HepG2 (cell line): ENCODE measurements at regions not wholly inside any gene's neighbourhood (a gene's known extent, or its start where the extent isn't known, plus 50 kb on each side); places are given as distances from the start of the nearest gene placed in this dataset.

Experiments
- ATAC-seq: fragments of 200-7000 bp; cut with Tn5 transposase; 3 replicates; pipeline ENCODE4 v1.9.1; 2020; ENCODE audit warnings: mild to moderate bottlenecking, moderate library complexity
- BruUV-seq: library from RNA; stranded (reverse); fragments of 400-500 nt; replicated peaks from 2 replicates; lab custom pipeline; 2021; lab: Mats Ljungman, UMichigan
- CTCF ChIA-PET: fragments of 300-600 bp; formaldehyde crosslinking; extraction: SDS; loops from one replicate; lab custom pipeline; 2021; ENCODE audit warnings: low total read pairs, inconsistent platforms, low intra/inter-chr PET ratio; lab: Yijun Ruan, JAX
- POLR2A ChIA-PET: fragments of 350-600 bp; sonication (Branson Sonifier 250); formaldehyde crosslinking; loops from one replicate; lab custom pipeline; 2020; ENCODE audit warnings: antibody characterized with exemption, inconsistent platforms; lab: Yijun Ruan, JAX
- DNase-seq: peaks from one replicate; pipeline ENCODE4 v3.0.0-alpha.2; 2015; ENCODE audit warnings: low spot score
- FAIRE-seq: peaks from 3 replicates; lab custom pipeline; 2011; peaks lifted over from hg19 to GRCh38; lab: Jason Lieb, UNC
- H2AFZ ChIP-seq: one replicate; pipeline ENCODE4 v1.6.1; 2011; ENCODE audit warnings: low read length, inconsistent platforms
- H3K27ac ChIP-seq: fragments of 300-600 bp; 3 replicates; pipeline ENCODE4 v1.8.0; 2011; ENCODE audit warnings: mixed run types, mild to moderate bottlenecking, mixed read lengths, low read length, inconsistent platforms; ENCODE audit not compliant: insufficient read depth; ENCODE audit errors: extremely low read length
- H3K27me3 ChIP-seq, 2 experiments: fragments of 200-600 bp in 1 of 2; 2 replicates in 1 of 2; 3 replicates in 1 of 2; pipeline versions ENCODE4 v1.6.0 to v1.8.0; 2011; ENCODE audit warnings: low read length in 2 of 2, mild to moderate bottlenecking in 2 of 2, moderate library complexity in 2 of 2, inconsistent platforms in 1 of 2; ENCODE audit not compliant: insufficient read depth in 2 of 2, control insufficient read depth in 1 of 2
- H3K36me3 ChIP-seq, 2 experiments: fragments of 200-600 bp in 1 of 2; replicated peaks in 1 of 2; 2 replicates in 1 of 2; 3 replicates in 1 of 2; pipeline versions ENCODE4 v1.5.1 to v1.8.0; 2011; ENCODE audit warnings: low read length in 2 of 2, inconsistent platforms in 1 of 2; ENCODE audit not compliant: insufficient read depth in 2 of 2, control insufficient read depth in 1 of 2
- H3K4me1 ChIP-seq: 2 replicates; pipeline ENCODE4 v1.5.1; 2012; ENCODE audit warnings: low read length, inconsistent platforms; ENCODE audit not compliant: insufficient read depth
- H3K4me2 ChIP-seq: 2 replicates; pipeline ENCODE4 v1.6.0; 2011; ENCODE audit warnings: low read depth, low read length, inconsistent platforms
- H3K4me3 ChIP-seq, 3 experiments: fragments of 200-600 bp in 1 of 3; sonication (generic), shearing (Covaris generic) in 1 of 3; replicated peaks in 1 of 3; 2 replicates each; pipeline ENCODE4 v1.5.1; 2011 to 2016; ENCODE audit warnings: low read length in 3 of 3, inconsistent platforms in 2 of 3, low read depth in 2 of 3, mild to moderate bottlenecking in 2 of 3, control low read depth in 1 of 3, mixed read lengths in 1 of 3; ENCODE audit not compliant: insufficient read depth in 1 of 3
- H3K79me2 ChIP-seq: one replicate; pipeline ENCODE4 v1.6.1; 2011; ENCODE audit warnings: low read length, inconsistent platforms; ENCODE audit not compliant: insufficient read depth
- H3K9ac ChIP-seq: 2 replicates; pipeline ENCODE4 v1.6.0; 2011; ENCODE audit warnings: mild to moderate bottlenecking, low read depth, low read length, inconsistent platforms; ENCODE audit not compliant: insufficient read depth
- H3K9me3 ChIP-seq: 2 replicates; pipeline ENCODE4 v1.5.1; 2012; ENCODE audit warnings: mild to moderate bottlenecking, low read length
- H4K20me1 ChIP-seq: 2 replicates; pipeline ENCODE4 v1.6.0; 2011; ENCODE audit warnings: inconsistent platforms, mild to moderate bottlenecking, low read length, moderate library complexity; ENCODE audit not compliant: insufficient read depth
- ARNTL ChIP-seq: sonication (generic); formaldehyde crosslinking; IDR thresholded peaks from 2 replicates; pipeline ENCODE4 v1.4.0; 2020; ENCODE audit warnings: mild to moderate bottlenecking, missing genetic modification reagents
- ATAD3A ChIP-seq: sonication (generic); formaldehyde crosslinking; IDR thresholded peaks from 2 replicates; pipeline ENCODE4 v1.4.0; 2020; ENCODE audit warnings: missing genetic modification reagents
- DNMT3B ChIP-seq: conservative IDR thresholded peaks from 2 replicates; pipeline ENCODE4 v1.6.1; 2016; ENCODE audit warnings: missing biosample characterization, control low read depth
- ELF1 ChIP-seq: sonication (generic); formaldehyde crosslinking; IDR thresholded peaks from 2 replicates; pipeline ENCODE4 v1.4.0; 2020; ENCODE audit warnings: missing genetic modification reagents
- KIAA2018 ChIP-seq: sonication (generic); formaldehyde crosslinking; IDR thresholded peaks from 2 replicates; pipeline ENCODE4 v1.5.0; 2020; ENCODE audit warnings: mild to moderate bottlenecking, missing genetic modification reagents, borderline replicate concordance
- REXO4 ChIP-seq: sonication (generic); formaldehyde crosslinking; IDR thresholded peaks from 2 replicates; pipeline ENCODE4 v1.8.0; 2022; ENCODE audit warnings: missing genetic modification reagents, mild to moderate bottlenecking, borderline replicate concordance
- SKI ChIP-seq: fragments of 450-650 bp; IDR thresholded peaks from one replicate; pipeline ENCODE4 v1.6.1; 2018; ENCODE audit warnings: mild to moderate bottlenecking; ENCODE audit not compliant: partially characterized antibody
- ZNF20 ChIP-seq: sonication (generic); formaldehyde crosslinking; IDR thresholded peaks from 2 replicates; pipeline ENCODE4 v1.4.0; 2020; ENCODE audit warnings: mild to moderate bottlenecking, moderate library complexity, missing genetic modification reagents
- ZNF615 ChIP-seq: sonication (generic); formaldehyde crosslinking; IDR thresholded peaks from 2 replicates; pipeline ENCODE4 v1.5.0; 2020; ENCODE audit warnings: mild to moderate bottlenecking, missing genetic modification reagents, borderline replicate concordance
- ZNF7 ChIP-seq: IDR thresholded peaks from 2 replicates; pipeline ENCODE4 v1.6.1; 2016; ENCODE audit warnings: missing biosample characterization, missing genetic modification reagents
- ZNF879 ChIP-seq: sonication (generic); formaldehyde crosslinking; IDR thresholded peaks from 2 replicates; pipeline ENCODE4 v1.8.1; 2023; ENCODE audit warnings: missing genetic modification reagents
- WGBS: methylation state at CpG from one replicate; pipeline ENCODE4 v1.1.6; 2017; ENCODE audit warnings: low lambda C conversion rate; 5-methylcytosine and 5-hydroxymethylcytosine counted together
- in situ Hi-C: cut with HindIII; loops from 2 replicates; pipeline ENCODE4 v1.10.0; 2017; ENCODE audit warnings: low pct_unique_long_range_greater_than_20kb; ENCODE audit not compliant: extremely low pct_ligation_motif_present
- intact Hi-C: fragments of 100-400 bp; cut with micrococcal nuclease; formaldehyde crosslinking; loops from one replicate; pipeline ENCODE4 v1.10.0; 2022; ENCODE audit not compliant: unreplicated experiment

DNA sequence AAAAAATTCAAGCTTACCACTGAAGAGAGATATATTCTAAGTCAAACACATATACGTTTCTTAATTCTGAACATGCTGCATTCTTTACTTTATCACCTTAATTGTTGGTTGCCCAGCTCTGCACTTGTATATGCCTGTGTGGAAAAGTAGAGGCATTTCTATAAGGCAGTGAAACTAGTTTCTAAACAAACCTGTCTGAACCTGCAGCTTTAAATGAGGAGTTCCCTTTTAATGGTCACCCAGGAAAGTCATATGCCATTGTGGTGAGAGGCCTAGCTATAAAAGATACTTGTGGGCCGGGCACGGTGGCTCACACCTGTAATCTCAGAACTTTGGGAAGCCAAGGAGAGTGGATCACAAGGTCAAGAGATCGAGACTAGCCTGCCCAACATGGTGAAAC lies 147.4 kb upstream of the RXFP1 start:
- Histone ChIP-seq H3K4me1 (no peaks in the 10 kb centered on the region), H3K79me2 (no peaks in the 10 kb centered on the region), H3K4me2 (no peak overlapping the region), H3K4me3 (no peak overlapping the region), H3K9ac (no peak overlapping the region), H3K9me3 (no peaks in the 10 kb centered on the region), H3K36me3 (no peaks in the 10 kb centered on the region), H3K27me3 (peaks cover 0 to 4% of the 10 kb centered on the region in 2 experiments; a peak in 2 of 5 replicates), H3K27ac (no peak overlapping the region), H2AFZ (no peak overlapping the region), H4K20me1 (no peaks in the 10 kb centered on the region)
- TF ChIP-seq ARNTL (CRISPR knock-in tag), result no peak
- TF ChIP-seq ZNF20 (CRISPR knock-in tag), result no peak
- TF ChIP-seq ZNF615 (CRISPR knock-in tag), result no peak
- no peak for TF ChIP-seq ATAD3A (CRISPR knock-in tag)
- no peak for TF ChIP-seq ZNF879 (CRISPR knock-in tag)
- TF ChIP-seq REXO4 (CRISPR knock-in tag), result no peak
- no peak for TF ChIP-seq ZNF7 (CRISPR knock-in tag)
- no peak for ATAC-seq
- FAIRE-seq, result no peak
- POLR2A ChIA-PET, result no interaction called here
- CTCF ChIA-PET, result no interaction called here
- no TSS peak for BruUV-seq
- DNase-seq, result no peak
- in situ Hi-C loops (no loop called here), intact Hi-C loops (no loop called here)
- 17% methylated on average over 4 of the region's 4 CpGs for WGBS

GRCh38 chr4:158376106-158376840 lies 145.4 kb upstream of the RXFP1 start:
- WGBS, result 18% methylated on average over 4 of the region's 4 CpGs
- POLR2A ChIA-PET, result no interaction called here
- TF ChIP-seq KIAA2018 (CRISPR knock-in tag) (no peak), ELF1 (CRISPR knock-in tag) (no peak), DNMT3B (no peak), SKI (no peak)

More at GRCh38 chr4:158376106-158376840, 145.4 kb upstream of the RXFP1 start:
- Histone ChIP-seq H3K9ac (no peak overlapping the region), H2AFZ (no peak overlapping the region), H3K4me3 (no peak overlapping the region), H3K9me3 (no peaks in the 10 kb centered on the region), H3K79me2 (no peaks in the 10 kb centered on the region), H3K36me3 (no peaks in the 10 kb centered on the region), H3K27me3 (peaks cover 0 to 4% of the 10 kb centered on the region in 2 experiments; a peak in 2 of 5 replicates), H3K27ac (no peak overlapping the region), H3K4me2 (no peak overlapping the region), H3K4me1 (no peaks in the 10 kb centered on the region), H4K20me1 (no peaks in the 10 kb centered on the region)
- ATAC-seq, result no peak
- intact Hi-C loops, result no loop called here
- no TSS peak for BruUV-seq
- CTCF ChIA-PET, result no interaction called here
- no peak for FAIRE-seq
- in situ Hi-C loops, result no loop called here
- no peak for DNase-seq
